ENCODE measurements at regions not wholly inside any gene's neighbourhood (a gene's known extent, or its start where the extent isn't known, plus 50 kb on each side); places are given as distances from the start of the nearest gene placed in this dataset.

GRCh38 chr3:79906106-79906505 lies 138.3 kb upstream of the ROBO1 start:
- DNase-seq: no peak

GRCh38 chr3:79902151-79902550 lies 134.4 kb upstream of the ROBO1 start:
- DNase-seq: no peak

DNA sequence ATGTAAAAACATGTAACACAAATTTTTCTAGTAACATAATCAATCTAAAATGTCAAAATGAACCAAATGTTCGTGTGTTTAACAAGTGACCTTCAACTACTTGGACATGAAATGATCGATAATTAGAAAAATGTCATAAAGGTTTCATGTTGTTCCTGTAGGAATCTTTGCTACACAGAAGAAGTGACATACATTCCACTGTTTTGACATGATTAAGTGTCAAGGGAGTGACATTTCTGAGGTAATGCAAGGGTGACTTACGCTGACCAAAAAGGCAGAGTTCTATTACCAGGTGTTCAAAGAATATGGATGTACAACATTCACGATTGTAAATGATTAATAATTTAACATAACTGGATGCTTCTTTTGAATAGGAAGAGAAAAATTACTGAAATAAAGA lies 131.1 kb upstream of the ROBO1 start:
- DNase-seq: no peak

DNA sequence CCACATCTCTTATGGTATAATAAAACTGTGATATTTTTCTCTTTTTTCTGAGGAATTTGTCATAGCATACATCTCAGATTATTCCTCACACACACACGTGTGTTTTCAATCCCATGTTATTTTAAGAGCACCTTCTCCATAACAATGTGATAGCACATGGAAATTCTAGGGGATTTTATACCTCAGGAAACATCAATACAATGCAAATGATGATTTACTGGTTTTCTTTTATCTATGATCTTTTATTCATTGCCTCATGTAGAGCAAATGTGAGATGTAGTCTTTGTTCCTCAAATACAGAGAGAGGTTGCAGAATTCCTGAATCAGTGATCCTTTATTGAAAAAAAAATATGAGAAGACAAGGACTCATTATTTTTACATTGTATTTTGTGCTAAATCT lies 128.3 kb upstream of the ROBO1 start:
- DNase-seq: no peak

GRCh38 chr3:79887213-79887612 lies 119.4 kb upstream of the ROBO1 start:
- DNase-seq: no peak

DNA sequence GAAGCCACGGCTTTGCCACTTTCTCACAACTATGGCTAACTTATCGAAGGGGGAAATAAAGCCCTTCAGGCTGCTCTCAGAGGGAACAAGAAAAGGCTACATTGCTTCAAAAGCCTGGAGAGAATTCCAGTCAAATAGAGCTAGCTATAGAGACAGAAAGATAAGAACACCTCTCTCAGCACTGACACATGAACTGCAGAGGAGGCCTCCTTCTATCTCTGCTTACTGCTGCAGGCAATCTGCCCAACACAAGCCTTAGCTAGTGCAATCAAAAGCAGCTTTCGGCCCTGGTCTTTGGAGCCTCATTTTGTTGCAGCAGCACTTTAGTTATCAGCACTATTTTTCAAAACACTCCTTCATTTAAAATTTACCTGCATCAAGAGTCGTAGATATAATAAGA lies 118.4 kb upstream of the ROBO1 start:
- no peak for DNase-seq

- no peak for DNase-seq
Observed at GRCh38 chr3:79885407-79885806, 117.6 kb upstream of the ROBO1 start.

- DNase-seq: no peak
Observed at GRCh38 chr3:79884354-79884753, 116.6 kb upstream of the ROBO1 start.

DNA sequence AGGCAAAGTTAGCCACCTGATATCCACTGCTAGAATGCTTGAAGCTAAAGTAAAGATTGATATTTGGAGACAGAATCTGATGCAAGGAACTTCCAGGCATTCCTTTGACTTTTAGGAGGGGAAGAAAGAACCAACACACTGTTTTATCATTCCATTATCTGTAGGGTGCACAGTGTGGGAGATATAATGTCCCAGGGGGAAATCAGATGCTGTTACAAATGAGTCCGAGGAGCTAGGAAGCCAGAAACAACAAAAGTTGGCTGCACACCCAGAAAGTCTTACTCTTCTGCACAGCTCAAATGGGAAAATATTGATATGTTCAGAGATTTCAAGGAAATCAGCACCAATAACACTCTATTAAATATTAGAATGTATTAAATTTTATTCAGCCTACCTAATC lies 113.6 kb upstream of the ROBO1 start:
- DNase-seq: no peak

DNA sequence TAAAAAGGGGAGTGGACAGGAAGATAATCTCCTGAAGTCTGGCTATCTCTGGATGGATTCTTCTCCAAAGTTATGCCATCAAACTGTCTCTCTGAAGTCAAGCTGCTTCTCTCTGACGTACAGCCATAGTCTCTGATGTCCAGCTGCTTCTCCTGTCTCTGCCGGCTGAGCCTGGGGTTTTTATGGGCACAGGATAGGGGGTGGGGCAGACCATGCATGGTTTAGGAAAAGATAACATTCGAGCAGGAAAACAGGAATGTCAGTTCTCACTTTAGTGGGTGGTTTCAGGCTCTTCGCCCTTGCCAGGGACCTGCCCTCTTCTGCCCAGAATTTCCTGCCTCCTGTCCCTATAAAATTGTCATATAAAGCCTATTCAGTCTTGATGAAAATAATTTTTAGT lies 110.9 kb upstream of the ROBO1 start:
- DNase-seq: no peak

- no peak for DNase-seq
Observed at GRCh38 chr3:79874646-79875045, 106.8 kb upstream of the ROBO1 start.

DNA sequence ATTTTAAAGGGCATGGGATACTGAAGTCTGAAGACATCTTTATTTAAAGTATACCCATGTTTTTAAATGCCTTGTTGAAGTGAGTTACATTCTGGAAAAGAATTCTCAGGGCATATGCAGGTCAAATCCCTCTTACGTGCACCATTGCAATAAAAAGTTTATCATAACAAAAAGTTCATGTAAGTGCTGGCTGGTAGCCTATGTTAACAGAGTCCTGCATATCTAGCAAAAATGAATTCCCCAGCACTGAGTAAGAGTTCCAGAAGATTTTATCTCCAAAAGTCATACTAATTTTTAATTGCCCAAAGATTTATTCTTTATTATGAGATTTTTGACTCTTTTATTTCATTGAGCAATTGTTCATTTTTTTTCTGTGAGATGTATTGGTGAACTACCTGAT lies 104.7 kb upstream of the ROBO1 start:
- no peak for DNase-seq

DNA sequence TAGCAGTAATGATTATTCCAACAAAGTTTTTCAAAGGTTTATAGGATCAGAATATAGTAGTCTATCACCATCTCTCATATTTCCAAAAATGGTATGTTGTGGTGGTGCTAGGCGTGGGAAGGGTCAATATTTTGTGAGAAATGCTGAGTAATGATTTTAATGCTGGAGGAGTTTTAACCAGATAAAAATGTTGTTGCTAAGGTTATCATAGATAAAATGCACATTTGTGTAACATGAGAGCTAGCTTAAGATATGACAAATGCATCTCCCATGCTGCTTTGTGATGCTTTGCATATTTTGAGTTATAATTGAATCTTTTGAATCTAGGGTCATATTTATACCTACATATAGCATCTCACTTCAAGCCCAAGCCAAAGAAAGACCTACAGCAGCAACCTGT lies 103.9 kb upstream of the ROBO1 start:
- no peak for DNase-seq

GRCh38 chr3:79870313-79870620 lies 102.5 kb upstream of the ROBO1 start:
- DNase-seq: no peak

DNA sequence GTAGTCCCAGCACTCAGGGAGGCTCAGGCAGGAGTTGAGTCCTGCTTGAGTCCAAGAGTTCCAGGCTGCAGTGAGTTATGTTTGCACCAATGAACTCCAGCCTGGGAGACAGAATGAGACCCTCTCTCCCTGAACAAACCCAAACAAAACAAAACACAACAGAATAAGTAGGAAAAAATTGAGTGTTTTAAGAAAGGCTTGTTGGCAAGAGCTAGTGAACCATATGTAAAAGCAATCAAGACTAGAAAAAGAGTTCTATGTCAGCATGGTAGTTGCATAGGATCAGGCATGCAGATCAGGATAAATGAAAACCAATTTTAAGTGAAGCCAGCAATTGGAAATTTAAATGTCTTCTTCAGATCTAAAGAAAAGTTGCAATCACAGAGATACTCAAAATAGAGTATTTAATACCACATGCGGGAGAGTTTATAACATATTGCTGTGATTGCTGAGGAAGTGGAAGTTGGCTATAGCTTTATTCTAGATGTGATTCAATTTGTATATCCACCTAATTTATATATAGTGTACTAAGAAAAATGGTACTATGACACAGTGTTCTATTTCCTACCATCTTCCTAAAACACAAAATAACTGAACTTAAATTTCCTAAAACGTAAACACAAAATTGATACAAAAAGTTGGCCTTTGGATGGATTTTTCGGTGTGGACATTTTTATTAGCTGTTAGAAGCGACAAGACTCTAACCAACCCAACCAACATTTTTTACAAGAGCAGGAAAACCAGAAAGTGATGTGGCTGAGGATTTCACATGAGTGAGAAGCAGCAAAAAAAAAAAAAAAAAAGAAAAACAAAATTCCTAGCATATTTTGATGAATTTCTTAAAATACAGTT lies 101.9 kb upstream of the ROBO1 start:
- no peak for DNase-seq

GRCh38 chr3:79866162-79866561 lies 98.4 kb upstream of the ROBO1 start:
- no peak for DNase-seq

DNA sequence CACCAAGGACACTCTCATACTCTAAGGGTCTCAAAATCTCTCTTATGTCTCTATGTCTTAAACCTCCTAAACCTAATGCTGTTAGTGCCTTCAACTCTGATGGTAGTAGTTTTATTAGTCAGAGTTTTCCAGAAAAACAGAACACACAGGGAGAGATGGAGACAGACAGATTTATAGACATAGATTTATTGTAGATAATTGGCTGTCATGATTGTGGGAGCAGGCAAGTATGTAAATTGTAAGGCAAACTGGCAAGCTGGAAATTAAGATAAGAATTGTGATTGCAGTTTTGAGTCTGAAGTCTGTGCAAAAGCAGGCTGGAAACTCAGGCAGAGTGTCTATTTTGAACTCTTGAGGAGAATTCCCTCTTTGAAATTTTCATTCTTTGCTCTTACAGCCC lies 96.3 kb upstream of the ROBO1 start:
- no peak for DNase-seq

- DNase-seq: no peak
Observed at GRCh38 chr3:79848876-79849275, 81.1 kb upstream of the ROBO1 start.

DNA sequence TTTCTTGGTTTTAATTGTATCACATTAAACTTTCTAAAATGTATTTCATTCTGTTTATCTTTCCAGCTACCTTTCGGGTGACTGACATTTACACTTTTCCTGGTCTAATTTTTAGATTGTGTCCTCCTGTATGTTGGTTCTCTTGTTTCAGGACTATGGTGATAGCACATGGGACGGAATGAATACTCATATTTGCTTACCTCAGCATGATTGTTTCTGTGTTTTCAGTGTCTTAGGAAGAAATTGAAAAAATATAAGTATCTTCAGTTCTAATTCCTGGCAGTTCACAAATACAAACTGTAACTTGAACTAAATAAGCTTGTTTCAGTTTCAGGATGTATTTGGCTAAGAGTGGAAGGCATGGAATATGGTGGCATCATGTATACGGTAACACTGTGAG lies 80.1 kb upstream of the ROBO1 start:
- no peak for DNase-seq

DNA sequence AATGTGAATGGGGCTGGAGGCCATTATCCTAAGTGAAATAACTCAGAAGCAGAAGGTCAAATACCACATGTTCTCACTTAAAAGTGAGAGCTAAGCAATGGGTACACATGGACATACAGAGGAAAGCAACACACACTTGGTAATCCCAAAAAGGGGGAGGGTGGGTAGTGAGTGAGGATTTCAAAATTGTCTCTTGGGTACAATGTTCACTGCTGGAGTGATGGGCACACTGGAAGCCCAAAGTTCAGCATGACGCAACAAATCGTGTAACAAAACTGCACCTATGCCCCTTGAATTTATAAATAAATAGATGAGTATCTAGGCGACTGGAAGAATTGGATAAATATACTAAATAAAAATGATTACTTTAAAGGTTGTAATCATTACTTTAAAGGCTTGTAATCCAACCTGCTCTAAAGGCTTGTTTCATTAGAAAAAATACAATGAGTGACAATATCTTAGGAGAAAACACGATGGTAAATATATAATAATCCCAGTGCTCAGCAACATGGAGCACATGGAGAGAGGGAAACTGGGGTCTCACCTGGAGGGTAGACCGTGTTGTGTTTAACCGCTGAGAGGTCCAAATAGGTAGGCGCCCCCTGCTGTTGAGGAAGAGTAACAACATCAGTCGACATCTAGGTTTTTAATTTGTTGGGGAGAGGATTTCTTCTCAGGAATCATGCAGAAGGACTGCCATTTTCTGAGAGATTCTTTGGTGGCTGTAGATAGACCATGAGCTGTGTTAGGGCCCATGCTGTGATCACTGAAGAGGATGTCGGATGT lies 78.5 kb upstream of the ROBO1 start:
- no peak for DNase-seq

DNA sequence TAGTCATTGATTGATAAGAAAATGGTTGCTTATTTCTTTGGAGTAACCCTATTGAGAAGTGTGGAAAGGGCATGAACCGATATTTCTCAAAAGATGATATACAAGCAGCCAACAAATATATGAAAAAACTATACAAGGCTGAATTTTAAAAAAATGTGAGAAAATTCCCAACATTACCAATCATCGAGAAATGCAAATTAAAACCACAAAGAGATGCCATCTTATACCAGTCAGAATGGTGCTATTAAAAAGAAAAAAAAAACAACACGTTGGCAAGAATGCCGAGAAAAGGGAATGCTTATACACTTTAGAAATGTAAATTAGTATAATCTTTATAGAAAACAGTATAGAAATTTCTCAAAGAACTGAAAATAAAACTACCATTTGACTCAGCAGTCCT lies 77.7 kb upstream of the ROBO1 start:
- no peak for DNase-seq

- no peak for DNase-seq
Observed at GRCh38 chr3:79844176-79844575, 76.4 kb upstream of the ROBO1 start.

GRCh38 chr3:79843180-79843579 lies 75.4 kb upstream of the ROBO1 start:
- DNase-seq: no peak

GRCh38 chr3:79835701-79836100 lies 67.9 kb upstream of the ROBO1 start:
- no peak for DNase-seq

GRCh38 chr3:79824166-79824565 lies 56.4 kb upstream of the ROBO1 start:
- DNase-seq: no peak
